Transverse colon (tissue), 4 donors: ENCODE measurements at regions not wholly inside any gene's neighbourhood (a gene's known extent, or its start where the extent isn't known, plus 50 kb on each side); places are given as distances from the start of the nearest gene placed in this dataset.
A peak's percentile ranks its signal among the peaks of the same experiment; 100 is the strongest.

Source experiments
- DNase-seq: peaks from one replicate; pipeline ENCODE4 v3.0.0-alpha.2; 2019
- H3K27ac ChIP-seq, 4 donors: fragments of 200-600 bp; sonication (generic); 2 replicates each; pipeline ENCODE4 v1.5.1; 2016 to 2018; ENCODE audit warnings: inconsistent platforms in 4 of 4
- H3K27me3 ChIP-seq: fragments of 200-600 bp; sonication (generic); 2 replicates; pipeline ENCODE4 v1.5.1; 2017; ENCODE audit warnings: inconsistent platforms
- H3K36me3 ChIP-seq, 4 donors: fragments of 200-600 bp; sonication (generic); 2 replicates each; pipeline ENCODE4 v1.5.1; 2017 to 2019; ENCODE audit warnings: inconsistent platforms in 4 of 4
- H3K4me1 ChIP-seq, 4 donors: fragments of 200-600 bp; sonication (generic); 2 replicates each; pipeline ENCODE4 v1.5.1; 2017 to 2020; ENCODE audit warnings: inconsistent platforms in 4 of 4
- H3K4me3 ChIP-seq, 4 donors: fragments of 200-600 bp; sonication (generic); 1 replicate in 1 of 4; 2 replicates in 3 of 4; pipeline versions ENCODE4 v1.5.1 to v1.6.1; 2017 to 2019; ENCODE audit warnings: inconsistent platforms in 4 of 4
- H3K9me3 ChIP-seq, 2 donors: fragments of 200-600 bp; sonication (generic); 2 replicates each; pipeline ENCODE4 v1.5.1; 2017 to 2019; ENCODE audit warnings: inconsistent platforms in 2 of 2
- EP300 ChIP-seq: sonication (generic); formaldehyde crosslinking; IDR thresholded peaks from one replicate; pipeline ENCODE4 v1.6.1; 2017; ENCODE audit warnings: antibody characterized with exemption, low read depth
- POLR2A ChIP-seq: fragments of 450-650 bp; IDR thresholded peaks from one replicate; pipeline ENCODE4 v1.6.1; 2016; ENCODE audit warnings: antibody characterized with exemption, mild to moderate bottlenecking, moderate library complexity
- POLR2AphosphoS5 ChIP-seq, 3 donors: sonication (generic); formaldehyde crosslinking; IDR thresholded peaks; one replicate each; pipeline ENCODE4 v1.6.1; 2016; ENCODE audit warnings: antibody characterized with exemption in 3 of 3
- WGBS, 2 donors: methylation state at CpG; one replicate each; pipeline ENCODE4 v1.1.5; 2018; ENCODE audit warnings: low coverage in 1 of 2; 5-methylcytosine and 5-hydroxymethylcytosine counted together
- in situ Hi-C, 4 donors: fragments of 200-750 bp; cut with MboI; loops; one replicate each; pipeline versions ENCODE4 v1.15.0 to v1.15.1; 2017; ENCODE audit warnings: low sequenced_read_pairs in 3 of 4, low pct_ligation_motif_present in 1 of 4, low pct_unique_long_range_greater_than_20kb in 1 of 4
- intact Hi-C: fragments of 100-400 bp; cut with DNase I; formaldehyde crosslinking; loops from one replicate; pipeline ENCODE4 v1.15.1; 2023; ENCODE audit warnings: low total_unique reads
- TF ChIP-seq, protein P1 (sequence below), 5 experiments: fragments of 200-600 bp in 3 of 5; fragments of 450-650 bp in 2 of 5; sonication (generic) in 3 of 5; IDR thresholded peaks; 1 replicate in 2 of 5; 2 replicates in 3 of 5; pipeline ENCODE4 v1.5.1; 2016 to 2017; ENCODE audit warnings: antibody characterized with exemption in 5 of 5, inconsistent platforms in 3 of 5, mild to moderate bottlenecking in 2 of 5, moderate library complexity in 1 of 5

DNA sequence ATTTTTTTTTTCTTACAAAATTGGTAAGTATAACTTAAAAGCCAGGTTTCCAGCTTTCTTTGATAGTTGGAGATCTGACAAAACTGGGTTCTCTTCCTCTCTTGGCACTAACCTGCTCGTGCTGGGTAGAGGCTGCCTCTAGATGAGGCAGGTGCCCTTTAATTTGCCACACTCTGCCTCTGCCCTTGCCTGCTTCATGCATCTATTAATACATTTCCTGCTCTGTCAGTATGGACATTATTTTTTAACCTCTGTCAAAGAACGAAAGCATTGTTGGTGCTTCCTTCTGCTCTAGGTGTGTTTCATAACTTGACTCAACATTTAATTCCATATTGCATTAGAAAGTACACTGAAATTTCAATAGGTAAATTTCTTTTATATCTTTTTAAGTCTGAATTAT, 490.7 kb upstream of the ZEB2 start:
- DNase-seq = no peak
- H3K27me3 ChIP-seq = no peaks in the 10 kb centered on the region
- H3K4me1 ChIP-seq = peaks cover 0 to 6% (median 0%) of the 10 kb centered on the region in 4 donors
- H3K9me3 ChIP-seq = no peaks in the 10 kb centered on the region
- no peak overlapping the region for H3K4me3 ChIP-seq
- WGBS, 2 donors = 64 to 75% methylated on average over 2 of the region's 2 CpGs
- no peak overlapping the region for H3K27ac ChIP-seq
- intact Hi-C loops (no loop called here), in situ Hi-C loops (no loop called here)
- H3K36me3 ChIP-seq = no peaks in the 10 kb centered on the region
- TF ChIP-seq EP300 (no peak), POLR2AphosphoS5 (IDR thresholded peaks at IDR 0.05) (no peak)

DNA sequence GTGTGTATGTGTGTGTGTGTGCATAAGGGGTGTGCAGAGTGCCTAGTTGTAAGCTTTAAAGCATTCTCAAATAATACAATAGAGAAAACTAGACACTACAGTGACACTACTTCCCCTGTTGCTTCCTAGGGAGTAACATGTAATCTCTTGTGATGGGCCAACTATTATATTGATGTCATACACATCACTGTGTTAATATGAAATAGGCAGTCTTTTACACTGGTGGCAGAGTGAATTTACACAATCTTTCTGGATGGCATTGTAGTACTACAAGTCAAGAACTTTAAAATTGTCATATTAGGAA, 488.0 kb upstream of the ZEB2 start:
- TF ChIP-seq POLR2A (no peak), EP300 (no peak), POLR2AphosphoS5 (IDR thresholded peaks at IDR 0.05) (no peak)
- TF ChIP-seq, protein P1, sequence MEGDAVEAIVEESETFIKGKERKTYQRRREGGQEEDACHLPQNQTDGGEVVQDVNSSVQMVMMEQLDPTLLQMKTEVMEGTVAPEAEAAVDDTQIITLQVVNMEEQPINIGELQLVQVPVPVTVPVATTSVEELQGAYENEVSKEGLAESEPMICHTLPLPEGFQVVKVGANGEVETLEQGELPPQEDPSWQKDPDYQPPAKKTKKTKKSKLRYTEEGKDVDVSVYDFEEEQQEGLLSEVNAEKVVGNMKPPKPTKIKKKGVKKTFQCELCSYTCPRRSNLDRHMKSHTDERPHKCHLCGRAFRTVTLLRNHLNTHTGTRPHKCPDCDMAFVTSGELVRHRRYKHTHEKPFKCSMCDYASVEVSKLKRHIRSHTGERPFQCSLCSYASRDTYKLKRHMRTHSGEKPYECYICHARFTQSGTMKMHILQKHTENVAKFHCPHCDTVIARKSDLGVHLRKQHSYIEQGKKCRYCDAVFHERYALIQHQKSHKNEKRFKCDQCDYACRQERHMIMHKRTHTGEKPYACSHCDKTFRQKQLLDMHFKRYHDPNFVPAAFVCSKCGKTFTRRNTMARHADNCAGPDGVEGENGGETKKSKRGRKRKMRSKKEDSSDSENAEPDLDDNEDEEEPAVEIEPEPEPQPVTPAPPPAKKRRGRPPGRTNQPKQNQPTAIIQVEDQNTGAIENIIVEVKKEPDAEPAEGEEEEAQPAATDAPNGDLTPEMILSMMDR (IDR thresholded peaks at IDR 0.05) = no peak
- Histone ChIP-seq H3K9me3 (no peaks in the 10 kb centered on the region), H3K4me1 (peaks cover 0 to 6% (median 0%) of the 10 kb centered on the region in 4 donors), H3K27ac (no peak overlapping the region), H3K4me3 (no peak overlapping the region), H3K36me3 (no peaks in the 10 kb centered on the region), H3K27me3 (no peaks in the 10 kb centered on the region)
- in situ Hi-C loops (no loop called here), intact Hi-C loops (no loop called here)
- DNase-seq = no peak

DNA sequence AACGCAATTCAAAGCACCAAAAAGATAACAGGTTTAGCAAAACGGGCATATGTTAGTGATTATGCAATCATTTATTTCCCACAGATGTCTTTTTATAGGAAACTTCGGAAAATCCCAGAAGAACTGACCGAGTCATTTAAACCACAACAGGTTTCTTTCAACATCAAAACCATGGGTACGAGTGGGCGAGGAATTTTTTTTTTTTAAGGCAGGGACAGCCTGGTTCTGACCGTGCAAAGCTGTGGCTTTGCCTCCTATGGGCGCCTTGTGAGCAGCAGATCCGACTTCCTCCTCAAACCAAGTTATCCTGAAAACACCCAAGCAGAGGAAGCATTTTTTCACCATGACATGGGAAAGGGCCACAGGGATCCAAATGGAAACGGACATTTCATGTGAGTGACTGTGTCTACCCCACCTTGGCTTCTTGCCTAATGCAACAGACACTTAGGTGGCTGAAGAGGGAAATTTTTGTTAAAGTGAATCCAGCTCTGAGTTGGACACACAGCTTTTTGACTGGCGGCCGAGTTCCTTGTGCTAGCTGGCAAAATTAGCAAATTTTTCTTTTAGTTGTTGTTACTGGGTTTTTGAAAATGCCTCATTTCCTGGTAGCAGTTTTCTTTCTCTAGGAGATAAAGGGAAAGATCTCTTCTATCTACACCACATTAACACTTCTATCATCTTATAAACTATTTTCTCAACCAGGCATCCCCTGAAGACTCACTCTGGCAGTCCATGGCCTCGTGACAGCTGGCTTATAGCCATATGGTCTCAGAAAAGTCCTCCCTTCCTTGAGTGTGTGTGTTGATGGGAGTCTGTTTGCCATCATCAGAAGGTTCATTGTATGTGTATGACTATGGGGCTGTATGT, 487.4 kb upstream of the ZEB2 start:
- Histone ChIP-seq H3K27ac (peak overlapping the region in 1 of 4 donors; percentile 1), H3K9me3 (no peaks in the 10 kb centered on the region), H3K4me1 (peaks cover 0 to 1% (median 0%) of the 10 kb centered on the region in 4 donors), H3K27me3 (no peaks in the 10 kb centered on the region), H3K36me3 (no peaks in the 10 kb centered on the region), H3K4me3 (no peak overlapping the region)
- intact Hi-C loops = no loop called here
- TF ChIP-seq POLR2A (no peak), POLR2AphosphoS5 (IDR thresholded peaks at IDR 0.05) (no peak), EP300 (no peak)
- TF ChIP-seq, protein P1 (IDR thresholded peaks at IDR 0.05) = no peak
- 66 to 70% methylated on average over 9 to 13 of the region's 13 CpGs for WGBS, 2 donors
- in situ Hi-C loops = no loop called here
- DNase-seq = no peak

DNA sequence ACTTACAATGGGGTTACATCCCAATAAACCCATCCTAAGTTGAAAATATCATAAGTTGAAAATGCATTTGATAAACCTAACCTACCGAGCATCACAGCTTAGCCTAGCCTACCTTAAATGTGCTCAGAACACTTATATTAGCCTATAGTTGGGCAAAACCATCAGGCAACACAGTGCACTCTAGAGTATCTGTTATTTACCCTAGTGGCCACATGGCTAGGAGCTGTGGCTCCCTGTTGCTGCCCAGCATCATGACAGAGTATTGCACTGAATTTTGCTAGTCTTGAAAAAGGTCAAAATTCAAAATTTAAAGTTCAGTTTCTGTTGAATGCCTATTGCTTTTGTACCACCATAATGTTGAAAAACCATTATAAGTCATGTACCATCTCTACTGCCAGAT, 482.7 kb upstream of the ZEB2 start:
- WGBS, 2 donors = 95% methylated on average over 1 of the region's 1 CpG; no CpG with 5 or more reads in 1 of the 2 donors
- H3K27me3 ChIP-seq = no peaks in the 10 kb centered on the region
- no peaks in the 10 kb centered on the region for H3K36me3 ChIP-seq
- H3K4me1 ChIP-seq = no peaks in the 10 kb centered on the region
- H3K9me3 ChIP-seq = no peaks in the 10 kb centered on the region
- H3K27ac ChIP-seq = no peak overlapping the region
- intact Hi-C loops (no loop called here), in situ Hi-C loops (no loop called here)
- no peak for DNase-seq
- H3K4me3 ChIP-seq = no peak overlapping the region
- TF ChIP-seq POLR2A (no peak), POLR2AphosphoS5 (IDR thresholded peaks at IDR 0.05) (no peak), EP300 (no peak)
- TF ChIP-seq, protein P1 (IDR thresholded peaks at IDR 0.05) = no peak

DNA sequence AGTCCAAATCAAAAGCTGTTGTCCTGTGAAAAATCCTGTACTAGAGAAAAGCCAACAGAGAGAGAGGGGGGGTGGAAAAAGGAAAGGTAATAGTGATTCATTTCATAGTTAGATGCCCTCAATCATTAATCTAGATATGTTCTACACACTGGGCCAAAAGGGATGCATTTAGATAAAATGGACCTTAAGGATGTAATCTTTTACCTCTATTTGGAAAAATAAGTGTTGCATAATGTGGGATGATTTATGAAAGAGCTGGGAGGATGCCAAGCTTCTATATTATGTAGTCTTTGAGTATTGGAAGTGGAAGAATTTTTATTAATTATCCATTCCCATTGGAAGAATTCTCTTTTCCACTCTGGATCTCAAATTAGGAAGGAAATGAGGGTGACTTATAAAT, 480.5 kb upstream of the ZEB2 start:
- no peaks in the 10 kb centered on the region for H3K9me3 ChIP-seq
- H3K27ac ChIP-seq = no peak overlapping the region
- TF ChIP-seq EP300 (no peak), POLR2A (no peak), POLR2AphosphoS5 (IDR thresholded peaks at IDR 0.05) (no peak)
- TF ChIP-seq, protein P1 (IDR thresholded peaks at IDR 0.05) = no peak
- no peaks in the 10 kb centered on the region for H3K4me1 ChIP-seq
- DNase-seq = no peak
- no peaks in the 10 kb centered on the region for H3K27me3 ChIP-seq
- H3K4me3 ChIP-seq = no peak overlapping the region
- H3K36me3 ChIP-seq = no peaks in the 10 kb centered on the region
- intact Hi-C loops = no loop called here
- in situ Hi-C loops = no loop called here
